GM12864 (cell line): ENCODE measurements at regions not wholly inside any gene's neighbourhood (a gene's known extent, or its start where the extent isn't known, plus 50 kb on each side); places are given as distances from the start of the nearest gene placed in this dataset.

Experiments
- DNase-seq: peaks from one replicate; pipeline ENCODE4 v3.0.0-alpha.2; 2011; ENCODE audit warnings: low read depth
- H3K4me3 ChIP-seq: 2 replicates; pipeline ENCODE4 v1.5.1; 2011; ENCODE audit warnings: mild to moderate bottlenecking, low read depth, low read length, control low read depth
- CTCF ChIP-seq: IDR thresholded peaks from 2 replicates; pipeline ENCODE4 v1.5.1; 2011; ENCODE audit warnings: low read depth, mild to moderate bottlenecking, moderate library complexity, low read length, control low read depth, inconsistent platforms; ENCODE audit errors: missing control alignments

- no peak for TF ChIP-seq CTCF
- DNase-seq, result no peak
- H3K4me3 ChIP-seq, result no peak overlapping the region
Observed at GRCh38 chr2:78070693-78071092, 548.5 kb upstream of the LRRTM4 start.

- no peak overlapping the region for H3K4me3 ChIP-seq
- no peak for TF ChIP-seq CTCF
- no peak for DNase-seq
Observed at GRCh38 chr2:78077633-78078032, 555.5 kb upstream of the LRRTM4 start.

GRCh38 chr2:78082555-78082954 lies 560.4 kb upstream of the LRRTM4 start:
- DNase-seq, result no peak
- TF ChIP-seq CTCF, result no peak

GRCh38 chr2:78093436-78093835 lies 571.3 kb upstream of the LRRTM4 start:
- DNase-seq, result no peak
- no peak for TF ChIP-seq CTCF
- no peak overlapping the region for H3K4me3 ChIP-seq

More at GRCh38 chr2:78082555-78082954, 560.4 kb upstream of the LRRTM4 start:
- H3K4me3 ChIP-seq, result no peak overlapping the region

- H3K4me3 ChIP-seq, result no peak overlapping the region
- DNase-seq, result no peak
- TF ChIP-seq CTCF, result no peak
Observed at GRCh38 chr2:78109272-78109671, 587.1 kb upstream of the LRRTM4 start.

GRCh38 chr2:78115291-78115690 lies 593.1 kb upstream of the LRRTM4 start:
- H3K4me3 ChIP-seq, result no peak overlapping the region
- no peak for DNase-seq
- no peak for TF ChIP-seq CTCF

GRCh38 chr2:78118037-78118436 lies 595.9 kb upstream of the LRRTM4 start:
- no peak for TF ChIP-seq CTCF
- H3K4me3 ChIP-seq, result no peak overlapping the region
- DNase-seq, result no peak
